ENCODE measurements at regions not wholly inside any gene's neighbourhood (a gene's known extent, or its start where the extent isn't known, plus 50 kb on each side); places are given as distances from the start of the nearest gene placed in this dataset.

DNA sequence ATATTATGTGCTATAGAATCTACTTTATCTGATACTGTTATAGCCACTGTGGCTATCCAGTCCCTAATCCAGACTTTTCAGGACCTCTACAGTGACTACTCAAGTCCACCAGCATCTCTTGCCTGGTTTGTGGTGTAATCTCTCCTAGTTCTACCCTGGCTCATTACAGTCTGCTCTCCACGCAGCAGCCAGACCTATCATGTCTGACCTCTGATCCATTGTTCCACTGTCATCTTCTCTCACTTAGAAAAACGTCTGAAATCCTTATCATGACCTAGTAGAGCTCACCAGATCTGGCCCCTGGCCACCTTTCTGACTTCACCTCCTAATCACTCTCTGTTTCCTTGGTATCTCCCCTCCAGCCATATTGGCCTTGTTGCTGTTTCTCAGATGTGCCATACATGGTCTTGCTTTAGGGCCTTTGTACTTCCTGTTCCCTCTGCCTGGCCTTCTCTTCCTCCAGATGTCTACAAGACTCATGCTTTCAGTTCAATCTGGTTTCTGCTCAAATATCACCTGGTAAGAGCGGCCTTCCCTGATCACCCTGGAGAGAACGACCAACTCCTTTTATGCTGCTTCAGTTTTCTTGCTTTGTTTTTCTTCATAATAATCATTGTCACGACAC, 475.5 kb downstream of the AACS start:
- Histone ChIP-seq H3T11ph (ENCODE audit: low read length) (no peak overlapping the region), H3K79me2 (ENCODE audit: insufficient read depth, low read length) (no peaks in the 10 kb centered on the region), H3K56ac (ENCODE audit: insufficient read length, low read depth, low read length) (no peak overlapping the region), H3K4ac (ENCODE audit: low read depth, low read length) (no peak overlapping the region), H2BK5ac (ENCODE audit: insufficient read length, low read length) (no peak overlapping the region), H3K27ac (ENCODE audit: insufficient read length, low read depth, low read length) (no peak overlapping the region), H3K9me3 (ENCODE audit: control insufficient read depth, low read depth, low read length) (no peaks in the 10 kb centered on the region), H3K4me1 (ENCODE audit: insufficient read depth, low read length) (no peaks in the 10 kb centered on the region), H2BK15ac (ENCODE audit: low read depth, low read length) (no peak overlapping the region), H2BK120ac (ENCODE audit: low read depth, low read length, poor library complexity, severe bottlenecking) (no peak overlapping the region), H3K23ac (ENCODE audit: insufficient read length, low read depth, low read length) (no peak overlapping the region), H3K4me2 (ENCODE audit: insufficient read depth, insufficient read length, low read length) (no peak overlapping the region), H3K14ac (ENCODE audit: insufficient read depth, low read length) (no peak overlapping the region), H3K23me2 (ENCODE audit: insufficient read length, low read depth, low read length, poor library complexity, severe bottlenecking) (no peaks in the 10 kb centered on the region), H4K8ac (replicated peaks; ENCODE audit: insufficient read length, low read depth, low read length) (no peak overlapping the region), H3K9ac (ENCODE audit: extremely low read depth, insufficient read length, low read length) (no peak overlapping the region), H3K18ac (ENCODE audit: insufficient read length, low read depth, low read length) (no peak overlapping the region), H2AK5ac (ENCODE audit: insufficient read length, low read length) (no peak overlapping the region), H4K20me1 (ENCODE audit: control insufficient read depth, insufficient read depth, insufficient read length) (no peaks in the 10 kb centered on the region), H2BK12ac (ENCODE audit: insufficient read length, low read depth, low read length) (no peak overlapping the region), H4K5ac (ENCODE audit: insufficient read length, low read depth, low read length) (no peak overlapping the region), H3K27me3 (ENCODE audit: insufficient read depth, low read length) (no peaks in the 10 kb centered on the region), H3K79me1 (ENCODE audit: insufficient read depth, low read depth, low read length, poor library complexity, severe bottlenecking) (no peaks in the 10 kb centered on the region), H2AFZ (ENCODE audit: low read length) (no peak overlapping the region), H2BK20ac (ENCODE audit: low read depth, low read length, poor library complexity, severe bottlenecking) (no peak overlapping the region), H4K91ac (ENCODE audit: insufficient read length, low read depth, low read length) (no peak overlapping the region)
- peaks cover 6% of the 10 kb centered on the region for H3K27me3 Mint-ChIP-seq (ENCODE audit: low read depth)
- no CpG with 5 or more reads among the region's 5 CpGs for WGBS (ENCODE audit: extremely low coverage, insufficient read length, low lambda C conversion rate)
- H3K9me3 Mint-ChIP-seq: no peaks in the 10 kb centered on the region; a peak in 1 of 5 replicates
- H3K36me3 Mint-ChIP-seq (ENCODE audit: insufficient read depth in 1 of 3, low read depth in 3 of 3): peaks cover 0 to 39% (median 0%) of the 10 kb centered on the region in 3 experiments; a peak in 4 of 7 replicates
- no peak overlapping the region for H3K27ac Mint-ChIP-seq
- H3K4me1 Mint-ChIP-seq: no peaks in the 10 kb centered on the region
- no peak for DNase-seq
- no peak for TF ChIP-seq CTCF (conservative IDR thresholded peaks at IDR 0.05)
- H3K4me3 Mint-ChIP-seq: no peak overlapping the region

Measured in H9 (cell line).